ENCODE measurements at regions not wholly inside any gene's neighbourhood (a gene's known extent, or its start where the extent isn't known, plus 50 kb on each side); places are given as distances from the start of the nearest gene placed in this dataset.

DNA sequence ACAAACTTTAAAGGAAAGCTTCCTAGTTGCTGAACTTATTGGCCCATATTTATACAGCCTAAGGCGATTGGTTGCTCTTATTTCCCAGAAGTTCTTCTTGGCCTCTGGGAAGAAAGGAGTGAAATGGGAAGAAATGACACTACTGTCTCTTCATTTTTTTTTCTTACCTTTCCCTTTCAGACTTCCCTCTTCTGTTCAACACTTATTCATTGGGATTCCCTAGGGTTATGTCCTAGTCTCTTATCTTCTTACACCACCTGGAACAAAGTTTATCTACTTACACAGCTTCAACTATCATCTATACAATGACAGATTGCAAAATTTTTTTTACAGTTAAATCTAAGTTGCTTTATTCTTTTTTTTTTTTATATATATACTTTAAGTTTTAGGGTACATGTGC is 68.0 kb downstream of the SNX12 start:
- no peak for DNase-seq (ENCODE audit: low read depth)

- DNase-seq (ENCODE audit: low read depth): peak; percentile 37
These were observed 67.6 kb upstream of the SLC7A3 start for GRCh38 chrX:70998411-70999027.

DNA sequence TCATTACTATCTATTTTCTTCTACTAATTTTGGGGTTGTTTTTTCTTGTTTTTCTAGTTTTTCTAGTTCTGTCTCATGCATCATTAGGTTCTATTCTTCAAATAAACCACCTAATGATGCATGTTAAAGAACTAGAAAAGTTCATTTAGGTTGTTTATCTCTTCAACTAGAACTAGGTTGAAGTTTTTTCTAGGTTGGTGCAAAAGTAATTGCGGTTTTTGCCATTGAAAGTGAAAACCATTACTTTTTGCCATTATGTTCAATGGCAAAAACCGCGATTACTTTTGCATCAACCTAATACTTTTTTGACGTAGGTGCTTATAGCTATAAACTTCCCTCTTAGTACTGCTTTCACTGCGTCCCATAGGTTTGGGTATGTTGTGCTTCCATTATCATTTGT is 64.4 kb upstream of the SLC7A3 start:
- no peak for DNase-seq (ENCODE audit: low read depth)

DNA sequence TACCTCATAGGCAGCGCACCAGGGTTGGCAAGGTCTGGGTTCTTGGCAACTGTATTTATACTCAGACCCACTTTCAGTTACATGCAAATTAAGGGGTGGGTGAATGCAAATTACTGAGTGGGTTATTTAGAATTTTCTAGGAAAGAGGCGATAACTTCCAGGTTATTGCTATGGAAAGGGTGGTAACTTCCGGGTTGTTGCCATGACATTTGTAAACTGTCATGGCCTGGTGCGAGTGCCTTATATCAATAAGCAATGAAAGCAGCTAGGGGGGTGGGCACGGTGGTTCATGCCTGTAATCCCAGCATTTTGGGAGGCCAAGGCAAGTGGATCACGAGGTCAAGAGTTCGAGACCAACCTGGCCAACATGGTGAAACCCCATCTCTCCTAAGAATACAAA is 57.5 kb upstream of the SLC7A3 start:
- no peak for DNase-seq (ENCODE audit: low read depth)

Data from LHCN-M2 (cell line).